GM12874 (cell line): ENCODE measurements at regions not wholly inside any gene's neighbourhood (a gene's known extent, or its start where the extent isn't known, plus 50 kb on each side); places are given as distances from the start of the nearest gene placed in this dataset.
A peak's percentile ranks its signal among the peaks of the same experiment; 100 is the strongest.

Source experiments
- TF ChIP-seq, protein P1 (sequence below): IDR thresholded peaks from 2 replicates; pipeline ENCODE4 v1.5.1; 2011; ENCODE audit warnings: low read depth, mild to moderate bottlenecking, control low read depth, low read length, moderate library complexity; ENCODE audit not compliant: insufficient read depth

GRCh38 chr21:22536509-22536908 is 1538.3 kb downstream of the NCAM2 start:
- TF ChIP-seq, protein P1, sequence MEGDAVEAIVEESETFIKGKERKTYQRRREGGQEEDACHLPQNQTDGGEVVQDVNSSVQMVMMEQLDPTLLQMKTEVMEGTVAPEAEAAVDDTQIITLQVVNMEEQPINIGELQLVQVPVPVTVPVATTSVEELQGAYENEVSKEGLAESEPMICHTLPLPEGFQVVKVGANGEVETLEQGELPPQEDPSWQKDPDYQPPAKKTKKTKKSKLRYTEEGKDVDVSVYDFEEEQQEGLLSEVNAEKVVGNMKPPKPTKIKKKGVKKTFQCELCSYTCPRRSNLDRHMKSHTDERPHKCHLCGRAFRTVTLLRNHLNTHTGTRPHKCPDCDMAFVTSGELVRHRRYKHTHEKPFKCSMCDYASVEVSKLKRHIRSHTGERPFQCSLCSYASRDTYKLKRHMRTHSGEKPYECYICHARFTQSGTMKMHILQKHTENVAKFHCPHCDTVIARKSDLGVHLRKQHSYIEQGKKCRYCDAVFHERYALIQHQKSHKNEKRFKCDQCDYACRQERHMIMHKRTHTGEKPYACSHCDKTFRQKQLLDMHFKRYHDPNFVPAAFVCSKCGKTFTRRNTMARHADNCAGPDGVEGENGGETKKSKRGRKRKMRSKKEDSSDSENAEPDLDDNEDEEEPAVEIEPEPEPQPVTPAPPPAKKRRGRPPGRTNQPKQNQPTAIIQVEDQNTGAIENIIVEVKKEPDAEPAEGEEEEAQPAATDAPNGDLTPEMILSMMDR, result no peak

GRCh38 chr21:22544747-22545146 is 1546.5 kb downstream of the NCAM2 start:
- TF ChIP-seq, protein P1, result no peak

DNA sequence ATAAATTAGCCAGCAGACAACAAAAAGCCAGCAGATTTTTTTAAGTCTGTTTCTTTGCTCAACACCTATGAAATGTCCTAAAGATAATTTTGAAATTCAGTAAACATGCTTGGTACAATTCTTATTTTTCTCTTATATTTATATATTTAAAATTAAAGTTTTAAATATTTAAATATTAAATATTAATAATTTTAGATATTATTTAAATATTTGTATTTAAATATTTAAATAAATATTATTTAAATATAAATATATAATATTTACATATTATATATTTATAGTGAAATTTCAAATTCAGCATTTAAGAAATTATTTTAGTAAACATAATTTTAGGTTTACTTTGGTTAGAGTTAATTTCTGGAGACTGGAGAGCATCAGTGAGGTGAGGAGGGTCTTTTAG is 1554.2 kb downstream of the NCAM2 start:
- TF ChIP-seq, protein P1, result no peak

GRCh38 chr21:22554690-22555316 is 1556.6 kb downstream of the NCAM2 start:
- TF ChIP-seq, protein P1, result no peak

DNA sequence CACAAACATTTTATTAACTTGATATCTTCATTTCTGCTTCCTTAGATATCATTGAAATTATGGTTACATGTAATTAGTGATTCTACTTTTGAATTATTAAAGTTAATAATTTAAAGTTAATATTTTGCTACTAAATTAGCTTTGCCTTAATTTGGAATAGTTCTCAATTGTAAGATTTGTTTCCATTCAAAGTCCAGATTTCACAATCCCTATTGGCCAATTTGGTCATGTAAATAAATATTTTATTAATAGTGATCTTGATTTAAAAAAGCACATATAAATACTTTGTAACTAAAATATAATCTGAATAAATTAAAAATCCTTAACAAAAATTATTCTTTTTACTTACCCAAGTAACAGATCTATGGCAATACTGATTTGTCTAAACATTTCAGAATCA is 1558.6 kb downstream of the NCAM2 start:
- TF ChIP-seq, protein P1, result no peak

GRCh38 chr21:22561946-22562345 is 1563.7 kb downstream of the NCAM2 start:
- TF ChIP-seq, protein P1, result no peak

DNA sequence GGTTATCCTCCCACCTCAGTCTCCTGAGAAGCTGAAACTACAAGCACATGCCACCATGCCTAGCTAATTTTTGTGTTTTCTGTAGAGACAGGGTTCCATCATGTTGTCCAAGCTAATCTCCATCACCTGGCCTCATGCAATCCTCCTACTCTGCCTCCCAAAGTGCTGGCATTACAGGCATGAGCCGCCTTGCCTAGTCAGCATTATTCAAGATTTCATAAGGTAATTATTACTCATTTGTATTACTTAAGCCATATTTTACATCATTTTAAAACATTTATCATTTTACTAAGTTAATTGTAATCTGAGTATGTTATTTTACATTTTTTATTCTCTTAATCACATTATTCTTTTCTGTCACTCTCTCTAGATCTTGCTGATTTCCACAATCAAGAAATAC is 1575.6 kb downstream of the NCAM2 start:
- TF ChIP-seq, protein P1, result no peak

- TF ChIP-seq, protein P1, result 0 out of 2 replicates have a peak, but pooled peaks have one; percentile 15
Measured at GRCh38 chr21:22575165-22575584, 1577.0 kb downstream of the NCAM2 start.
